ENCODE measurements at regions not wholly inside any gene's neighbourhood (a gene's known extent, or its start where the extent isn't known, plus 50 kb on each side); places are given as distances from the start of the nearest gene placed in this dataset.

- 85 to 93% (median 90%) methylated on average over 15 of the region's 15 CpGs for WGBS, 5 donors
- Histone ChIP-seq H3K4me1 (peaks cover 0 to 7% (median 2%) of the 10 kb centered on the region in 6 donors), H3K27me3 (replicated peaks in 1 of 7) (no peaks in the 10 kb centered on the region), H3K9me3 (peaks cover 0 to 20% (median 15%) of the 10 kb centered on the region in 8 donors), H3K36me3 (no peaks in the 10 kb centered on the region), H3K4me3 (no peak overlapping the region), H3K27ac (no peak overlapping the region)
- no peak for DNase-seq
- intact Hi-C loops (cut with DNase I; ENCODE audit: low total_unique reads): no loop called here
- TF ChIP-seq POLR2A (IDR thresholded peaks at IDR 0.05) (no peak), POLR2AphosphoS5 (IDR thresholded peaks at IDR 0.05) (no peak)
- TF ChIP-seq, protein P1, sequence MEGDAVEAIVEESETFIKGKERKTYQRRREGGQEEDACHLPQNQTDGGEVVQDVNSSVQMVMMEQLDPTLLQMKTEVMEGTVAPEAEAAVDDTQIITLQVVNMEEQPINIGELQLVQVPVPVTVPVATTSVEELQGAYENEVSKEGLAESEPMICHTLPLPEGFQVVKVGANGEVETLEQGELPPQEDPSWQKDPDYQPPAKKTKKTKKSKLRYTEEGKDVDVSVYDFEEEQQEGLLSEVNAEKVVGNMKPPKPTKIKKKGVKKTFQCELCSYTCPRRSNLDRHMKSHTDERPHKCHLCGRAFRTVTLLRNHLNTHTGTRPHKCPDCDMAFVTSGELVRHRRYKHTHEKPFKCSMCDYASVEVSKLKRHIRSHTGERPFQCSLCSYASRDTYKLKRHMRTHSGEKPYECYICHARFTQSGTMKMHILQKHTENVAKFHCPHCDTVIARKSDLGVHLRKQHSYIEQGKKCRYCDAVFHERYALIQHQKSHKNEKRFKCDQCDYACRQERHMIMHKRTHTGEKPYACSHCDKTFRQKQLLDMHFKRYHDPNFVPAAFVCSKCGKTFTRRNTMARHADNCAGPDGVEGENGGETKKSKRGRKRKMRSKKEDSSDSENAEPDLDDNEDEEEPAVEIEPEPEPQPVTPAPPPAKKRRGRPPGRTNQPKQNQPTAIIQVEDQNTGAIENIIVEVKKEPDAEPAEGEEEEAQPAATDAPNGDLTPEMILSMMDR (IDR thresholded peaks at IDR 0.05 in 8 of 11, conservative IDR thresholded peaks at IDR 0.05 in 3 of 11): no peak
Measured at GRCh38 chr9:129359162-129359811, 181.2 kb upstream of the IER5L start.

DNA sequence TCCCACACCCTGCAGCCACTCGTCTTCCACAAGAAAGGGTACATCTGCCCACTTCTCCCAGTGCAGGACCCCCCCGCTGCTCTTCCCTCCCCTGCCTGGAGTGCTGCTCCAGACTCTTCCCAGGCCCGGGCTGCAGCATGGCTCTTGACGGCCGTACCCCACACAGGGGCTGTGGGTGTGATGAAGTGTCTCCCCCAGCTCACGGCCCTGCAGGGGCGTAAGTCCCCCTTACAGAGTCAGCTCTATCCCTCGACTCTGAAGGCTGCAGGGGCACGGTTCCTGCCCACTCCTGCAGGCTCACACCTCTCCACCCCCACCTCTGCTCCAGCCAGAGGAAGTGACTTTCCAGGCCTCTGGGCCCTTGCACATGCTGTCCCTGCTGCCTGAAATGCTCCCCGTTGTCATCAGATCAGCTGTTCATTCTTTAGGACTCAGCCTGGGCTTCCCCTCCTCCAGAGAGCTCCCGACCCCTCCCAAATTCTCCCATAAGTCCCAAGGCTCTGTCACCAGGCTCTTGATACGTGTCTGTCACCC lies 180.6 kb upstream of the IER5L start:
- WGBS, 5 donors: 70 to 81% (median 75%) methylated on average over 11 to 12 of the region's 12 CpGs
- DNase-seq: no peak
- H3K9me3 ChIP-seq: peaks cover 0 to 20% (median 15%) of the 10 kb centered on the region in 8 donors
- H3K27me3 ChIP-seq (replicated peaks in 1 of 7): no peaks in the 10 kb centered on the region
- H3K4me1 ChIP-seq: peaks cover 0 to 7% (median 2%) of the 10 kb centered on the region in 6 donors
- H3K4me3 ChIP-seq: no peak overlapping the region
- no peak overlapping the region for H3K27ac ChIP-seq
- TF ChIP-seq, protein P1 (IDR thresholded peaks at IDR 0.05 in 8 of 11, conservative IDR thresholded peaks at IDR 0.05 in 3 of 11): no peak
- TF ChIP-seq POLR2A (IDR thresholded peaks at IDR 0.05) (no peak), POLR2AphosphoS5 (IDR thresholded peaks at IDR 0.05) (no peak)
- intact Hi-C loops (cut with DNase I; ENCODE audit: low total_unique reads): no loop called here
- H3K36me3 ChIP-seq: no peaks in the 10 kb centered on the region

- Histone ChIP-seq H3K27ac (no peak overlapping the region), H3K36me3 (no peaks in the 10 kb centered on the region), H3K9me3 (peaks cover 0 to 20% (median 15%) of the 10 kb centered on the region in 8 donors), H3K27me3 (replicated peaks in 1 of 7) (peaks cover 0 to 4% (median 0%) of the 10 kb centered on the region in 7 donors), H3K4me1 (peaks cover 0 to 10% (median 2%) of the 10 kb centered on the region in 6 donors), H3K4me3 (no peak overlapping the region)
- intact Hi-C loops (cut with DNase I; ENCODE audit: low total_unique reads): no loop called here
- no peak for DNase-seq
- TF ChIP-seq POLR2A (IDR thresholded peaks at IDR 0.05) (no peak), POLR2AphosphoS5 (IDR thresholded peaks at IDR 0.05) (no peak)
- TF ChIP-seq, protein P1 (IDR thresholded peaks at IDR 0.05 in 8 of 11, conservative IDR thresholded peaks at IDR 0.05 in 3 of 11): no peak
- 77 to 90% (median 87%) methylated on average over 6 of the region's 6 CpGs for WGBS, 5 donors
Measured at GRCh38 chr9:129357773-129358245, 179.7 kb upstream of the IER5L start.
